Gastroesophageal sphincter (tissue), 4 donors: ENCODE measurements at regions not wholly inside any gene's neighbourhood (a gene's known extent, or its start where the extent isn't known, plus 50 kb on each side); places are given as distances from the start of the nearest gene placed in this dataset.

Source experiments
- ATAC-seq: fragments of 150-250 bp; one replicate; pipeline ENCODE4 v1.9.1; 2016; ENCODE audit warnings: mild to moderate bottlenecking, moderate library complexity
- H3K27ac ChIP-seq, 4 donors: fragments of 200-600 bp; sonication (generic) in 3 of 4; 1 replicate in 3 of 4; 2 replicates in 1 of 4; pipeline ENCODE4 v1.5.1; 2016 to 2019
- H3K27me3 ChIP-seq: fragments of 200-600 bp; sonication (generic); one replicate; pipeline ENCODE4 v1.5.1; 2019
- H3K36me3 ChIP-seq, 2 donors: fragments of 200-600 bp; sonication (generic); one replicate each; pipeline ENCODE4 v1.5.1; 2019; ENCODE audit warnings: control low read depth in 1 of 2
- H3K4me1 ChIP-seq, 3 donors: fragments of 200-600 bp; sonication (generic); 1 replicate in 2 of 3; 2 replicates in 1 of 3; pipeline ENCODE4 v1.5.1; 2016 to 2019; ENCODE audit warnings: control low read depth in 2 of 3
- H3K4me3 ChIP-seq, 2 donors: fragments of 200-600 bp; sonication (generic); one replicate each; pipeline ENCODE4 v1.5.1; 2019; ENCODE audit warnings: mild to moderate bottlenecking in 1 of 2, moderate library complexity in 1 of 2
- H3K9me3 ChIP-seq, 3 donors: fragments of 200-600 bp; sonication (generic); one replicate each; pipeline ENCODE4 v1.5.1; 2017 to 2019; ENCODE audit warnings: control low read depth in 2 of 3
- CTCF ChIP-seq, 4 experiments: fragments of 200-600 bp in 2 of 4; fragments of 450-650 bp in 2 of 4; sonication (generic) in 1 of 4; IDR thresholded peaks; one replicate each; pipeline ENCODE4 v1.5.1; 2017 to 2019; ENCODE audit warnings: antibody characterized with exemption in 4 of 4, mild to moderate bottlenecking in 2 of 4, moderate library complexity in 2 of 4
- EP300 ChIP-seq: sonication (generic); formaldehyde crosslinking; IDR thresholded peaks from one replicate; pipeline ENCODE4 v1.6.1; 2017; ENCODE audit warnings: antibody characterized with exemption, mild to moderate bottlenecking
- POLR2A ChIP-seq, 2 donors: fragments of 450-650 bp; IDR thresholded peaks; one replicate each; pipeline ENCODE4 v1.6.1; 2017; ENCODE audit warnings: antibody characterized with exemption in 2 of 2, mild to moderate bottlenecking in 2 of 2, moderate library complexity in 1 of 2
- POLR2AphosphoS5 ChIP-seq: sonication (generic); formaldehyde crosslinking; IDR thresholded peaks from one replicate; pipeline ENCODE4 v1.6.1; 2017; ENCODE audit warnings: antibody characterized with exemption
- WGBS, 2 donors: methylation state at CpG; one replicate each; pipeline ENCODE4 v1.1.5; 2018; ENCODE audit warnings: low coverage in 1 of 2; 5-methylcytosine and 5-hydroxymethylcytosine counted together

- 40 to 50% methylated on average over 2 to 3 of the region's 4 CpGs for WGBS, 2 donors
- Histone ChIP-seq H3K9me3 (no peaks in the 10 kb centered on the region), H3K36me3 (no peaks in the 10 kb centered on the region), H3K27ac (no peak overlapping the region), H3K4me3 (no peak overlapping the region), H3K4me1 (no peaks in the 10 kb centered on the region), H3K27me3 (peaks cover 8% of the 10 kb centered on the region)
- TF ChIP-seq EP300, result no peak
- no peak for TF ChIP-seq POLR2A (IDR thresholded peaks at IDR 0.05)
- no peak for TF ChIP-seq POLR2AphosphoS5
- TF ChIP-seq CTCF (IDR thresholded peaks at IDR 0.05), result no peak
- ATAC-seq, result no peak
These were observed 299.0 kb downstream of the MIAT start for GRCh38 chr22:26956371-26956770.

- WGBS, 2 donors, result 88 to 94% methylated on average over 2 to 3 of the region's 3 CpGs
These were observed 299.8 kb downstream of the MIAT start for GRCh38 chr22:26957176-26957575.

DNA sequence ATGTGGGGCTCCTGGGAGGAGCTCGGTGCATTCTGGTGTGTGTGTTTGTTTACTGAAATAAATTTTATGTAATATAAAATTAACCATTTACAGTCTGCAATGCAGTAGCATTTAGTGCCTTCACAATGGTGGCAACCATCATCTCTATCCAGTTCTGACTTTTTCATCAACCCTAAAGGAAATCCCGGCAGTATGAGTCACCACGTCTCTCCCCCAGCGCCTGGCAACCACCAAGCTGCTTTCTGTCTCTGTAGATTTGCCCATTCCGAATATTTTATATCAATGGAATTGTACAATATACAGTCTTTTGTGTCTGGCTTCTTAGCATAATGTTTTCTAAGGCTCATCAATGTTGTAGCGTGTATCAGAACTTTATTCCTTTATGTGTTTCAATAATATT, 300.5 kb downstream of the MIAT start:
- no peaks in the 10 kb centered on the region for H3K36me3 ChIP-seq

More at GRCh38 chr22:26957176-26957575, 299.8 kb downstream of the MIAT start:
- no peak for ATAC-seq
- no peak overlapping the region for H3K27ac ChIP-seq
- no peaks in the 10 kb centered on the region for H3K4me1 ChIP-seq
- H3K4me3 ChIP-seq, result no peak overlapping the region
- H3K9me3 ChIP-seq, result no peaks in the 10 kb centered on the region
- no peaks in the 10 kb centered on the region for H3K36me3 ChIP-seq
- TF ChIP-seq EP300, result no peak
- TF ChIP-seq POLR2A (IDR thresholded peaks at IDR 0.05), result no peak
- no peak for TF ChIP-seq POLR2AphosphoS5
- no peak for TF ChIP-seq CTCF (IDR thresholded peaks at IDR 0.05)
- peaks cover 8% of the 10 kb centered on the region for H3K27me3 ChIP-seq

GRCh38 chr22:26958378-26958777, 301.0 kb downstream of the MIAT start:
- no peaks in the 10 kb centered on the region for H3K4me1 ChIP-seq
- H3K27ac ChIP-seq, result no peak overlapping the region
- peaks cover 3% of the 10 kb centered on the region for H3K27me3 ChIP-seq
- no peaks in the 10 kb centered on the region for H3K9me3 ChIP-seq
- H3K36me3 ChIP-seq, result no peaks in the 10 kb centered on the region
- 80 to 90% methylated on average over 1 of the region's 1 CpG for WGBS, 2 donors
- TF ChIP-seq POLR2A (IDR thresholded peaks at IDR 0.05) (no peak), EP300 (no peak), CTCF (IDR thresholded peaks at IDR 0.05) (no peak), POLR2AphosphoS5 (no peak)
- no peak overlapping the region for H3K4me3 ChIP-seq
- ATAC-seq, result no peak

More for the DNA sequence above, 300.5 kb downstream of the MIAT start:
- WGBS, 2 donors, result 90 to 94% methylated on average over 2 to 6 of the region's 6 CpGs
- H3K9me3 ChIP-seq, result no peaks in the 10 kb centered on the region
- H3K27me3 ChIP-seq, result peaks cover 3% of the 10 kb centered on the region
- no peak overlapping the region for H3K4me3 ChIP-seq
- no peak for ATAC-seq
- H3K27ac ChIP-seq, result no peak overlapping the region
- TF ChIP-seq POLR2AphosphoS5, result no peak
- no peak for TF ChIP-seq EP300
- no peak for TF ChIP-seq CTCF (IDR thresholded peaks at IDR 0.05)
- no peak for TF ChIP-seq POLR2A (IDR thresholded peaks at IDR 0.05)
- H3K4me1 ChIP-seq, result no peaks in the 10 kb centered on the region

GRCh38 chr22:26964642-26965041, 307.3 kb downstream of the MIAT start:
- ATAC-seq, result no peak
- Histone ChIP-seq H3K27me3 (no peaks in the 10 kb centered on the region), H3K27ac (no peak overlapping the region), H3K9me3 (peaks cover 0 to 12% (median 0%) of the 10 kb centered on the region in 3 donors), H3K4me3 (no peak overlapping the region), H3K36me3 (no peaks in the 10 kb centered on the region), H3K4me1 (no peaks in the 10 kb centered on the region)
- TF ChIP-seq CTCF (IDR thresholded peaks at IDR 0.05) (no peak), POLR2AphosphoS5 (no peak), POLR2A (IDR thresholded peaks at IDR 0.05) (no peak), EP300 (no peak)
- 95 to 100% methylated on average over 1 of the region's 1 CpG for WGBS, 2 donors
